ENCODE measurements at regions not wholly inside any gene's neighbourhood (a gene's known extent, or its start where the extent isn't known, plus 50 kb on each side); places are given as distances from the start of the nearest gene placed in this dataset.

GRCh38 chr7:33788531-33788930, 116.8 kb upstream of the BMPER start:
- TF ChIP-seq RBM22 (optimal IDR thresholded peaks at IDR 0.05; ENCODE audit: low read length) (no peak), EZH2 (conservative IDR thresholded peaks at IDR 0.05; ENCODE audit: low read depth, low read length) (no peak), JUN (CRISPR knock-in tag; IDR thresholded peaks at IDR 0.05) (no peak), BHLHE40 (IDR thresholded peaks at IDR 0.05; ENCODE audit: low read length) (no peak), ADNP (CRISPR knock-in tag; IDR thresholded peaks at IDR 0.05) (no peak), POLR2A (IDR thresholded peaks at IDR 0.05; ENCODE audit: insufficient read depth in 1 of 2, low read depth in 2 of 2, low read length in 2 of 2) (no peak), MXI1 (IDR thresholded peaks at IDR 0.05; ENCODE audit: borderline replicate concordance, low read depth, low read length) (no peak)
- TF ChIP-seq, protein P1, sequence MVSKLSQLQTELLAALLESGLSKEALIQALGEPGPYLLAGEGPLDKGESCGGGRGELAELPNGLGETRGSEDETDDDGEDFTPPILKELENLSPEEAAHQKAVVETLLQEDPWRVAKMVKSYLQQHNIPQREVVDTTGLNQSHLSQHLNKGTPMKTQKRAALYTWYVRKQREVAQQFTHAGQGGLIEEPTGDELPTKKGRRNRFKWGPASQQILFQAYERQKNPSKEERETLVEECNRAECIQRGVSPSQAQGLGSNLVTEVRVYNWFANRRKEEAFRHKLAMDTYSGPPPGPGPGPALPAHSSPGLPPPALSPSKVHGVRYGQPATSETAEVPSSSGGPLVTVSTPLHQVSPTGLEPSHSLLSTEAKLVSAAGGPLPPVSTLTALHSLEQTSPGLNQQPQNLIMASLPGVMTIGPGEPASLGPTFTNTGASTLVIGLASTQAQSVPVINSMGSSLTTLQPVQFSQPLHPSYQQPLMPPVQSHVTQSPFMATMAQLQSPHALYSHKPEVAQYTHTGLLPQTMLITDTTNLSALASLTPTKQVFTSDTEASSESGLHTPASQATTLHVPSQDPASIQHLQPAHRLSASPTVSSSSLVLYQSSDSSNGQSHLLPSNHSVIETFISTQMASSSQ (IDR thresholded peaks at IDR 0.05; ENCODE audit: low read depth), result no peak
- TF ChIP-seq, protein P1 (CRISPR knock-in tag; IDR thresholded peaks at IDR 0.05; ENCODE audit: borderline replicate concordance), result no peak

All from HepG2 (cell line).